UCSD-AML1 (cell line): ENCODE measurements at regions not wholly inside any gene's neighbourhood (a gene's known extent, or its start where the extent isn't known, plus 50 kb on each side); places are given as distances from the start of the nearest gene placed in this dataset.
"Not testable (repeated sequence)": the region's sequence is repeated elsewhere in the genome, so short reads cannot be mapped to it uniquely, and the experiment has no call there.

ENCODE experiments used
- DNase-seq: peaks from one replicate; lab custom pipeline; 2025; ENCODE audit not compliant: unreplicated experiment; lab: John Stamatoyannopoulos, UW

GRCh38 chr22:33142282-33143055 lies 84.3 kb upstream of the SYN3 start:
- DNase-seq, result no peak

GRCh38 chr22:33139937-33140336 lies 81.8 kb upstream of the SYN3 start:
- DNase-seq, result no peak

- not testable (repeated sequence) for DNase-seq
These were observed 80.2 kb upstream of the SYN3 start for GRCh38 chr22:33138333-33138732.

- DNase-seq, result no peak
These were observed 72.3 kb upstream of the SYN3 start for GRCh38 chr22:33130473-33130872.

- DNase-seq, result no peak
These were observed 71.4 kb upstream of the SYN3 start for GRCh38 chr22:33129621-33130020.

GRCh38 chr22:33126881-33127280 lies 68.7 kb upstream of the SYN3 start:
- DNase-seq, result no peak

DNA sequence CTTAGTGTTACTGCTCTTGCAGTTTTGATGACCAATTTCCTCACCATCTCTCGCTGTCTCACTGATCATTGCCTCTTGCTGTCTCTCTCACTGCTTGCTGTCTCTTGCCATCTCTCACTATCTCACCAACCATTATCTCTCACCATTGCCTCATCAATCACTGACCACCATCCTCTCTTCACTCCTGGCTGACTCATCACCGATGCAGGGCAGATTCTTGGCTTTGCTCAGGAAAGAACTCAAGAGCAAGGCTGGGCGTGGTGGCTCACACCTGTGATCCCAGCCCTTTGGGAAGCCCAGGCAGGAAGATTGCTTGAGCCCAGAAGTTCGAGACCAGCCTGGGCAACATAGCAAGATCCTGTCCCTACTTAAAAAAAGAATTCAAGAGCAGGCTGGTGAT lies 66.3 kb upstream of the SYN3 start:
- no peak for DNase-seq

GRCh38 chr22:33122439-33122838 lies 64.3 kb upstream of the SYN3 start:
- DNase-seq, result not testable (repeated sequence)

GRCh38 chr22:33119044-33119443 lies 60.9 kb upstream of the SYN3 start:
- DNase-seq, result no peak

DNA sequence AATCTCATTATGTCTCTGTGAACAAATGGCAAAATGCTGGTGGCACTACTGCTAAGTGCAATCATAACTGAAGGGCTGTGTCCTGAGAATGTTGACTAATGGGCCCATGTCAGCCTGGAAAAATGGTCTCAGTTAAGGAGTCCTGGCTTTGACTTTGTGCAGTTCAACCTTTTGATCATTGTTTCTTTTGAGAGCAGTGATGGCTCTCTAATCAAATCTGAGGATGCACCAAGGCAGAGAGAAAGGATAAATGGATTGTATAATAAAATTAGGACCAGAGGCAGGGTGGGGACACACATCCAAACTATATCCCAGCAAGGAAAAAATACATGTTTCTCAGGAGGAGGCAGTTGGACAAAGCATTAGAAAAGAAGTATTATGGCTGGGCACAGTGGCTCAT lies 59.6 kb upstream of the SYN3 start:
- DNase-seq, result no peak

GRCh38 chr22:33116841-33117547 lies 58.8 kb upstream of the SYN3 start:
- no peak for DNase-seq

DNA sequence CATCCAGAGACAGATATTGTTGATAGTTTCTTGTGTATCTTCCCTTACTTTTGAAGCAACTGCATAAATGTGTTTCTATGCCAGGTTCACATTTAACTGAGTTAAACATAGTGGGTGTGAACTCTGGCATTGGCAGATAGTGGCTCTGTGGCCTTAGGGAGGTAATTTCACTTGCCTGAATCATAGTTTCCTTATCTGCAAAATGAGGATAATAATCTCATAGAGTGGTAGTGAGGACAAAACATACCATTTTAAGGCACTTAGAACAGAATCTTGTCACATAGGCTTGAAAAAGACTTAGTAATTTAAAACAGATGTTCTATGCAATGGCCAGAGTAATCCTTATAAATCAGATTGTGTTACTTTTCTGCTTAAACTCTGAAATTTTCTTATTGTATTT lies 56.4 kb upstream of the SYN3 start:
- no peak for DNase-seq

GRCh38 chr22:33112580-33112979 lies 54.4 kb upstream of the SYN3 start:
- DNase-seq, result no peak

GRCh38 chr22:33111491-33111890 lies 53.3 kb upstream of the SYN3 start:
- DNase-seq, result no peak

DNA sequence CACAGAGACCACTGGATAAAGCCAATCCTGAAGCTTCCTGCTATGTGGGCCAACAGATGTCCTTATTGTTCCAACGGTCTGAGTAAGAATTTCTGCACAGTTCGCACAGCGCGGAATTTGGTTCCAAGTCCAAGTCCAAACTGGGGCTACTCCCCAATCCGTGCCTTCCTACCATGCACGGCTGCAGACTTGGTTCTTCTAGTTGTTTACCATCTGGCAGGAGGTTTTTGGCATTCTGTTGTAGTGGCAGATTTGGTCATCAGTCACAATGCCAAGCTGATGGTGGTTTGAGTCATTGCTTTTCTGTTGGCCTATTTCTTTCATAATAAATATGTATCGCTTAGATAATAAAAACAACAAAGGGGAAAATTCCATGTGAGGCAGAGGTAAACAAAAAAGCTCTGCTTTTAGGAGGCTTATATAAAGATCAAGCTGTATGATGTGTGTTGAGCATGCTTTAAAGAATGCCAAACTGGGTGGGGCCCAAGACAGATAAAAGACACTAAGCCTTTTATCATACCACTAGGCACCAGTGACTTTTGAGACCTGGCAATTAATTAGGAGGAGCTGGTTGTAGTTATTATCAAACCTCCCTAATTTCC lies 52.5 kb upstream of the SYN3 start:
- DNase-seq, result no peak

GRCh38 chr22:33109514-33110430 lies 51.6 kb upstream of the SYN3 start:
- DNase-seq, result no peak

GRCh38 chr22:33108037-33108436 lies 49.9 kb upstream of the SYN3 start:
- no peak for DNase-seq
